ENCODE measurements at regions not wholly inside any gene's neighbourhood (a gene's known extent, or its start where the extent isn't known, plus 50 kb on each side); places are given as distances from the start of the nearest gene placed in this dataset.

DNA sequence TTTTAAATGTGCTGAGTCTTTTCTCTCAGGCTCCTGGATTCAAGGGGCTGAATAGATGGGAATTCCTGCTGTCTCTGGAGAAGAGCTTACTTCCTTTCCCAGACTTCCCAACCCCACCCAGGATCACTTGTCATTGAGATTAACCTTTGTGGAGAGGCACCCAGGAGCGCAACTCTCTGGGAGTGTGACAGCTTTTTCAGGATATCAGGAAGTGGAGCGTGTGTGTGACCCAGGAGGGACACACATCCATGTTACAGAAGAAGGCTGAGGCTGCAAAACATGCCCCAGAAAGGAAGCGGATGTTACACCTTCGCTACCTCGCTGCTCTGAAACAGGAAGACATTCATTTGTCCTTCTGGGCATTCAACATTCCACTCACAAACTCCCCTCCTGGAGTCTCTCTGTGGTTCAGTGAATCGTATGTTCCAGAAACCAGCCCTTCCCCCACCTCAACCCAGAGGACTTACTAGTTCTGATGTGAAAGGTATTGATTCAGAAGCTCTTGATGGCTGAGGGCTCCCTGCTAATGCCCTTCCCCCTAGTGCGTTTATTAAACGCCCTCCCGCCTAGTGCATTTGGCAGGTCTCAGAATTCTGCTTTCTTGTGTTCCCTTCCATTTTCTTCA lies 523.9 kb downstream of the TNS1 start:
- H3K9me3 ChIP-seq, result no peaks in the 10 kb centered on the region
- no peaks in the 10 kb centered on the region for H3K9me2 ChIP-seq
- H3K4me1 ChIP-seq (ENCODE audit: control insufficient read depth in 1 of 2, insufficient read depth in 2 of 2, low read depth in 1 of 2, low read length in 1 of 2), result peaks cover 0 to 3% of the 10 kb centered on the region in 2 experiments; a peak in 2 of 4 replicates
- no peak overlapping the region for H3K9ac ChIP-seq
- CTCF ChIA-PET, result interaction anchor here (1.0 kb wide), 1 partner anchor 27 kb away, joined by 4 read pairs; no protein-coding TSS in a partner anchor
- no peaks in the 10 kb centered on the region for H3K79me2 ChIP-seq (ENCODE audit: insufficient read depth)
- no peak overlapping the region for H3K4me2 ChIP-seq
- H3K27ac ChIP-seq (ENCODE audit: low read depth in 2 of 2, low read length in 1 of 2), result no peak overlapping the region
- H4K20me1 ChIP-seq (ENCODE audit: insufficient read depth), result no peaks in the 10 kb centered on the region
- H3K4me3 ChIP-seq (ENCODE audit: low read depth in 2 of 2, low read length in 1 of 2), result no peak overlapping the region
- POLR2A ChIA-PET, result no interaction called here
- no peaks in the 10 kb centered on the region for H3K27me3 ChIP-seq (ENCODE audit: insufficient read depth)
- 85% methylated on average over 9 of the region's 9 CpGs for WGBS (ENCODE audit: low lambda C conversion rate)
- no peak for DNase-seq
- no peaks in the 10 kb centered on the region for H3F3A ChIP-seq (replicated peaks; ENCODE audit: insufficient read depth)
- no peaks in the 10 kb centered on the region for H3K36me3 ChIP-seq (replicated peaks in 1 of 2; ENCODE audit: control insufficient read depth in 1 of 2, insufficient read depth in 2 of 2, low read length in 1 of 2)
- no peak overlapping the region for H2AFZ ChIP-seq (ENCODE audit: low read depth)
- TF ChIP-seq GATA2 (CRISPR knock-in tag; IDR thresholded peaks at IDR 0.05), result no peak
- no peak for TF ChIP-seq NRF1 (IDR thresholded peaks at IDR 0.05; ENCODE audit: low read depth, low read length)
- no peak for TF ChIP-seq SIN3A (IDR thresholded peaks at IDR 0.05; ENCODE audit: borderline replicate concordance, low read depth, low read length)
- TF ChIP-seq EP300 (IDR thresholded peaks at IDR 0.05; ENCODE audit: borderline replicate concordance in 1 of 2, low read depth in 1 of 2, low read length in 1 of 2), result no peak

DNA sequence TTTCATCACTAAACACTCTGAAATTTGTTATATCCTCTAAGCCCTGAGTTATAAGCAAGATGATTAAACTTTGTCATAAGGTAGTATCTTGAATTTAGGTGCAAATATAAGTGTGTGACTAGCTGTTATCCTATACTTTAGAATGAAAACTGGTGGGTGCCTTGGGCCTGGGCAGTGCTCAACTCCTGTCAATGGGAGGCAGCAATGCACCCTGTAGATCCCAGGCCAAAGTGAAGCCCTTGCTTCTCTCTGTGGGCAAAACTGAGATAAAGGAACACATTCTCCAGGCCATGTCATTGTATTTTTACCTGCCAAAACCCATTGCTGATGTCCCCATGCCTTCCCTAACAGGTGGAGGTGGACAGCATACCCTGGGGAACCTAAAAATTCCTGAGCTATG lies 525.2 kb downstream of the TNS1 start:
- DNase-seq, result no peak
- Histone ChIP-seq H3K4me2 (no peak overlapping the region), H2AFZ (ENCODE audit: low read depth) (no peak overlapping the region), H4K20me1 (ENCODE audit: insufficient read depth) (no peaks in the 10 kb centered on the region), H3K36me3 (replicated peaks in 1 of 2; ENCODE audit: control insufficient read depth in 1 of 2, insufficient read depth in 2 of 2, low read length in 1 of 2) (no peaks in the 10 kb centered on the region), H3K79me2 (ENCODE audit: insufficient read depth) (no peaks in the 10 kb centered on the region), H3K4me1 (ENCODE audit: control insufficient read depth in 1 of 2, insufficient read depth in 2 of 2, low read depth in 1 of 2, low read length in 1 of 2) (peaks cover 0 to 3% of the 10 kb centered on the region in 2 experiments; a peak in 2 of 4 replicates), H3K27me3 (ENCODE audit: insufficient read depth) (no peaks in the 10 kb centered on the region), H3K9ac (no peak overlapping the region), H3K9me2 (no peaks in the 10 kb centered on the region), H3F3A (replicated peaks; ENCODE audit: insufficient read depth) (no peaks in the 10 kb centered on the region), H3K27ac (ENCODE audit: low read depth in 2 of 2, low read length in 1 of 2) (no peak overlapping the region), H3K9me3 (no peaks in the 10 kb centered on the region), H3K4me3 (ENCODE audit: low read depth in 2 of 2, low read length in 1 of 2) (no peak overlapping the region)
- TF ChIP-seq CHD2 (IDR thresholded peaks at IDR 0.05; ENCODE audit: low read length, partially characterized antibody), result no peak
- TF ChIP-seq, protein P1, sequence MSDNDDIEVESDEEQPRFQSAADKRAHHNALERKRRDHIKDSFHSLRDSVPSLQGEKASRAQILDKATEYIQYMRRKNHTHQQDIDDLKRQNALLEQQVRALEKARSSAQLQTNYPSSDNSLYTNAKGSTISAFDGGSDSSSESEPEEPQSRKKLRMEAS (IDR thresholded peaks at IDR 0.05; ENCODE audit: low read depth), result no peak
- TF ChIP-seq ELF1 (IDR thresholded peaks at IDR 0.05), result no peak
- TF ChIP-seq, protein P2, sequence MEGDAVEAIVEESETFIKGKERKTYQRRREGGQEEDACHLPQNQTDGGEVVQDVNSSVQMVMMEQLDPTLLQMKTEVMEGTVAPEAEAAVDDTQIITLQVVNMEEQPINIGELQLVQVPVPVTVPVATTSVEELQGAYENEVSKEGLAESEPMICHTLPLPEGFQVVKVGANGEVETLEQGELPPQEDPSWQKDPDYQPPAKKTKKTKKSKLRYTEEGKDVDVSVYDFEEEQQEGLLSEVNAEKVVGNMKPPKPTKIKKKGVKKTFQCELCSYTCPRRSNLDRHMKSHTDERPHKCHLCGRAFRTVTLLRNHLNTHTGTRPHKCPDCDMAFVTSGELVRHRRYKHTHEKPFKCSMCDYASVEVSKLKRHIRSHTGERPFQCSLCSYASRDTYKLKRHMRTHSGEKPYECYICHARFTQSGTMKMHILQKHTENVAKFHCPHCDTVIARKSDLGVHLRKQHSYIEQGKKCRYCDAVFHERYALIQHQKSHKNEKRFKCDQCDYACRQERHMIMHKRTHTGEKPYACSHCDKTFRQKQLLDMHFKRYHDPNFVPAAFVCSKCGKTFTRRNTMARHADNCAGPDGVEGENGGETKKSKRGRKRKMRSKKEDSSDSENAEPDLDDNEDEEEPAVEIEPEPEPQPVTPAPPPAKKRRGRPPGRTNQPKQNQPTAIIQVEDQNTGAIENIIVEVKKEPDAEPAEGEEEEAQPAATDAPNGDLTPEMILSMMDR (IDR thresholded peaks at IDR 0.05), result no peak
- TF ChIP-seq, protein P3, sequence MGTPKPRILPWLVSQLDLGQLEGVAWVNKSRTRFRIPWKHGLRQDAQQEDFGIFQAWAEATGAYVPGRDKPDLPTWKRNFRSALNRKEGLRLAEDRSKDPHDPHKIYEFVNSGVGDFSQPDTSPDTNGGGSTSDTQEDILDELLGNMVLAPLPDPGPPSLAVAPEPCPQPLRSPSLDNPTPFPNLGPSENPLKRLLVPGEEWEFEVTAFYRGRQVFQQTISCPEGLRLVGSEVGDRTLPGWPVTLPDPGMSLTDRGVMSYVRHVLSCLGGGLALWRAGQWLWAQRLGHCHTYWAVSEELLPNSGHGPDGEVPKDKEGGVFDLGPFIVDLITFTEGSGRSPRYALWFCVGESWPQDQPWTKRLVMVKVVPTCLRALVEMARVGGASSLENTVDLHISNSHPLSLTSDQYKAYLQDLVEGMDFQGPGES (IDR thresholded peaks at IDR 0.05; ENCODE audit: low read depth, low read length), result no peak
- no peak for TF ChIP-seq MEF2A (IDR thresholded peaks at IDR 0.05; ENCODE audit: borderline replicate concordance, low read depth)
- no peak for TF ChIP-seq TAF1 (IDR thresholded peaks at IDR 0.05; ENCODE audit: borderline replicate concordance, low read depth, low read length)
- no peak for TF ChIP-seq TCF12 (IDR thresholded peaks at IDR 0.05)
- no peak for TF ChIP-seq FOSL2 (IDR thresholded peaks at IDR 0.05; ENCODE audit: borderline replicate concordance, low read depth)
- POLR2A ChIA-PET, result no interaction called here
- CTCF ChIA-PET, result interaction anchor here (1.5 kb wide), 1 partner anchor 9 kb away, joined by 3 read pairs; no protein-coding TSS in a partner anchor
